HCT116 (cell line): ENCODE measurements at regions not wholly inside any gene's neighbourhood (a gene's known extent, or its start where the extent isn't known, plus 50 kb on each side); places are given as distances from the start of the nearest gene placed in this dataset.

ENCODE experiments used
- ATF3 ChIP-seq: IDR thresholded peaks from 2 replicates; pipeline ENCODE4 v1.6.1; 2012
- CTCF ChIP-seq, 3 experiments: fragments of 200-600 bp in 1 of 3; sonication (generic) in 1 of 3; IDR thresholded peaks in 2 of 3; conservative IDR thresholded peaks in 1 of 3; 2 replicates each; pipeline ENCODE4 v1.5.1; 2012 to 2017; ENCODE audit warnings: low read depth in 2 of 3, low read length in 2 of 3, antibody characterized with exemption in 1 of 3, borderline replicate concordance in 1 of 3, control low read depth in 1 of 3, mild to moderate bottlenecking in 1 of 3, mixed read lengths in 1 of 3, mixed run types in 1 of 3, moderate library complexity in 1 of 3; ENCODE audit not compliant: insufficient read depth in 1 of 3
- EGR1 ChIP-seq: IDR thresholded peaks from 2 replicates; pipeline ENCODE4 v1.6.1; 2012; ENCODE audit warnings: low read depth
- ELF1 ChIP-seq: IDR thresholded peaks from 2 replicates; pipeline ENCODE4 v1.6.1; 2012; ENCODE audit warnings: low read depth, borderline replicate concordance
- EZH2 ChIP-seq: fragments of 200-600 bp; sonication (generic); IDR thresholded peaks from 2 replicates; pipeline ENCODE4 v1.6.1; 2017; ENCODE audit warnings: antibody characterized with exemption, mixed run types
- JUND ChIP-seq: IDR thresholded peaks from 2 replicates; pipeline ENCODE4 v1.6.1; 2012
- POLR2A ChIP-seq: IDR thresholded peaks from 2 replicates; pipeline ENCODE4 v1.7.0; 2011; ENCODE audit warnings: borderline replicate concordance; ENCODE audit not compliant: insufficient read depth, insufficient read length; ENCODE audit errors: extremely low read depth
- POLR2AphosphoS5 ChIP-seq: IDR thresholded peaks from 2 replicates; pipeline ENCODE4 v1.6.1; 2011; ENCODE audit warnings: mild to moderate bottlenecking, low read depth, low read length, moderate library complexity
- RAD21 ChIP-seq: IDR thresholded peaks from 2 replicates; pipeline ENCODE4 v1.6.1; 2012; ENCODE audit warnings: low read depth, mild to moderate bottlenecking
- REST ChIP-seq: IDR thresholded peaks from 2 replicates; pipeline ENCODE4 v1.6.1; 2012; ENCODE audit warnings: low read depth
- SP1 ChIP-seq: IDR thresholded peaks from 2 replicates; pipeline ENCODE4 v1.6.1; 2012; ENCODE audit warnings: low read depth
- SRF ChIP-seq: IDR thresholded peaks from 2 replicates; pipeline ENCODE4 v1.6.1; 2012; ENCODE audit warnings: low read depth

GRCh38 chr21:32119389-32119788 is 159.5 kb downstream of the MIS18A start:
- TF ChIP-seq CTCF (IDR thresholded peaks at IDR 0.05 in 2 of 3, conservative IDR thresholded peaks at IDR 0.05 in 1 of 3; ENCODE audit: borderline replicate concordance in 1 of 3, insufficient read depth in 1 of 3, low read depth in 2 of 3, low read length in 2 of 3) (no peak), RAD21 (no peak), EZH2 (no peak), EGR1 (no peak), ATF3 (no peak), SP1 (no peak), POLR2A (no peak), ELF1 (no peak), POLR2AphosphoS5 (no peak), JUND (no peak), REST (no peak), SRF (no peak)
